ENCODE measurements at regions not wholly inside any gene's neighbourhood (a gene's known extent, or its start where the extent isn't known, plus 50 kb on each side); places are given as distances from the start of the nearest gene placed in this dataset.
"Not testable (repeated sequence)": the region's sequence is repeated elsewhere in the genome, so short reads cannot be mapped to it uniquely, and the experiment has no call there.

DNA sequence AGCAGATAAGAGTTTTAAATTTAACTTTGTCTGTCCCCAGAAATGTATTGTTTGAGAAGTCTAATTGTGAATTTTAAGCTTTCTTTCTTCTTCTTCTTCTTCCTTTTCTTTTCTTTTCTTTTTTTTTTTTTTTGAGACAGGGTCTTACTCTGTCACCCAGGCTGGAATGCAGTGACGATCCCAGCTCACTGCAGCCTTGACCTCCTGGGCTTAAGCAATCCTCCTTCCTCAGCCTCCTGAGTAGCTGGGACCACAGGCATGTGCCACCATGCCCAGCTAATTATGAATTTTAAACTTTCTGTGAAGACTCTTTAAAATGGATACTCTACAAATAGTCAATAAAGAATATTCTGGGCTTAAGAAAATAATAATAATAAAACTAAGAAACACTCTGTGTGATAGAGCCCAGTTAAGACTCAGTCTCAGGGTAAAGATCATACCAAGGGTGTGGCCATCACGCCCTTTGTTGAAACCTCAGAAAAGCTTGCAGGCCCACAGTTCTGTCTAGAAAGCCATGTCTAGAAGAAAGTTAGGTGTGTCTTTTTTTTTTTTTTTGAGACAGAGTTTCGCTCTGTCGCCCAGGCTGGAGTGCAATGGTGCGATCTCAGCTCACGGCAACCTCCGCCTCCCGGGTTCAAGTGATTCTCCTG, 177.3 kb downstream of the C9orf50 start:
- H3K36me3 ChIP-seq (ENCODE audit: control insufficient read depth, insufficient read depth, low read length); H3K4me3 ChIP-seq (ENCODE audit: low read length); H3K4me1 ChIP-seq (ENCODE audit: control insufficient read depth, insufficient read depth, low read length); H3K9me3 ChIP-seq (replicated peaks; ENCODE audit: control insufficient read depth, low read depth, low read length); H3K27ac ChIP-seq (ENCODE audit: low read length); DNase-seq: not testable (repeated sequence)
- peaks cover 18% of the 10 kb centered on the region for H3K27me3 ChIP-seq (ENCODE audit: control insufficient read depth, insufficient read depth, low read length)
- WGBS (ENCODE audit: insufficient coverage) = no CpG with 5 or more reads among the region's 8 CpGs

DNA sequence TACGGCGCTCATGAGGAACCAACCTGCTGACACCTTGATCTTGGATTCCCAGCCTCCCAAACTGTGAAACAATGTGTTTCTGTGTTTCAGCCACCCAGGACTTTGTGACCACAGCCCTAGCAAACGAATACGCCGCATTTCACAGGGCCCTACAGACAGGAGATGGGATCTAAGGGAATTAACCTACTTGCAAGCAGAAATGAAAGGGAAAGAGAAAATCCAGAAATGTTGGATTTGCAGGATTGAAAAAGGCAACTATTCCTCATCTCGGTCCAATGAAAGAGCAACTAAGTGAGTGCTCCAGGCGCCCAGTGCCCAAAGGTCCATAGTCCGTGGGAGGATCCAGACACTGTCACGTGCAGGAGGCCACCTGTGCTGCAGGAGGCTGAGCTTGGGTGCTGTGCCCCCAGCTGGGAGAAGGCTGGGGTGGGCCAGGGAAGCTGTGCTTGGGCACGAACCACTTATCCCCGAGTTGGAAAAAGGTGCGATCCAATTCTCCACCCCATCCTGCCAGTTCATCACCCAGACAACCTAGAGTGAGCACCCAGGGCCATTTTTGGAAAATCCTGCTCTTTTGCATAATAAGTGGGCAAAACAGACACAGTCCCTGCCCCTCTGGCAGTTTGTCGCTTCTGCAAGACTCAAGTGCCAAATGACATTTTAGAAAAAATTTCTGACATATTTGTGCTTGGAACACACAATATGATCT, 177.9 kb downstream of the C9orf50 start:
- H3K9me3 ChIP-seq (replicated peaks; ENCODE audit: control insufficient read depth, low read depth, low read length) = peaks cover 8% of the 10 kb centered on the region
- WGBS (ENCODE audit: insufficient coverage) = 48% methylated on average over 11 of the region's 13 CpGs
- H3K36me3 ChIP-seq (ENCODE audit: control insufficient read depth, insufficient read depth, low read length) = no peaks in the 10 kb centered on the region
- H3K4me3 ChIP-seq (ENCODE audit: low read length) = no peak overlapping the region
- no peak overlapping the region for H3K27ac ChIP-seq (ENCODE audit: low read length)
- H3K27me3 ChIP-seq (ENCODE audit: control insufficient read depth, insufficient read depth, low read length) = peaks cover 25% of the 10 kb centered on the region
- peaks cover 8% of the 10 kb centered on the region for H3K4me1 ChIP-seq (ENCODE audit: control insufficient read depth, insufficient read depth, low read length)
- no peak for DNase-seq

- Histone ChIP-seq H3K27ac (ENCODE audit: low read length) (no peak overlapping the region), H3K4me3 (ENCODE audit: low read length) (no peak overlapping the region), H3K36me3 (ENCODE audit: control insufficient read depth, insufficient read depth, low read length) (no peaks in the 10 kb centered on the region), H3K27me3 (ENCODE audit: control insufficient read depth, insufficient read depth, low read length) (peaks cover 36% of the 10 kb centered on the region), H3K4me1 (ENCODE audit: control insufficient read depth, insufficient read depth, low read length) (peaks cover 16% of the 10 kb centered on the region), H3K9me3 (replicated peaks; ENCODE audit: control insufficient read depth, low read depth, low read length) (peaks cover 7% of the 10 kb centered on the region)
- 82% methylated on average over 3 of the region's 7 CpGs for whole genome bisulfite sequencing (ENCODE audit: insufficient coverage)
- DNase-seq = no peak
Observed at GRCh38 chr9:129441852-129442251, 179.0 kb downstream of the C9orf50 start.

- Histone ChIP-seq H3K27ac (ENCODE audit: low read length) (no peak overlapping the region), H3K9me3 (replicated peaks; ENCODE audit: control insufficient read depth, low read depth, low read length) (peaks cover 4% of the 10 kb centered on the region), H3K4me1 (ENCODE audit: control insufficient read depth, insufficient read depth, low read length) (peaks cover 24% of the 10 kb centered on the region), H3K4me3 (ENCODE audit: low read length) (no peak overlapping the region), H3K27me3 (ENCODE audit: control insufficient read depth, insufficient read depth, low read length) (peaks cover 44% of the 10 kb centered on the region), H3K36me3 (ENCODE audit: control insufficient read depth, insufficient read depth, low read length) (no peaks in the 10 kb centered on the region)
- DNase-seq = no peak
- WGBS (ENCODE audit: insufficient coverage) = 58% methylated on average over 7 of the region's 12 CpGs
Observed at GRCh38 chr9:129440435-129441186, 180.3 kb downstream of the C9orf50 start.

- no peak overlapping the region for H3K27ac ChIP-seq (ENCODE audit: low read length)
Observed at GRCh38 chr9:129439242-129439641, 181.7 kb downstream of the C9orf50 start.

DNA sequence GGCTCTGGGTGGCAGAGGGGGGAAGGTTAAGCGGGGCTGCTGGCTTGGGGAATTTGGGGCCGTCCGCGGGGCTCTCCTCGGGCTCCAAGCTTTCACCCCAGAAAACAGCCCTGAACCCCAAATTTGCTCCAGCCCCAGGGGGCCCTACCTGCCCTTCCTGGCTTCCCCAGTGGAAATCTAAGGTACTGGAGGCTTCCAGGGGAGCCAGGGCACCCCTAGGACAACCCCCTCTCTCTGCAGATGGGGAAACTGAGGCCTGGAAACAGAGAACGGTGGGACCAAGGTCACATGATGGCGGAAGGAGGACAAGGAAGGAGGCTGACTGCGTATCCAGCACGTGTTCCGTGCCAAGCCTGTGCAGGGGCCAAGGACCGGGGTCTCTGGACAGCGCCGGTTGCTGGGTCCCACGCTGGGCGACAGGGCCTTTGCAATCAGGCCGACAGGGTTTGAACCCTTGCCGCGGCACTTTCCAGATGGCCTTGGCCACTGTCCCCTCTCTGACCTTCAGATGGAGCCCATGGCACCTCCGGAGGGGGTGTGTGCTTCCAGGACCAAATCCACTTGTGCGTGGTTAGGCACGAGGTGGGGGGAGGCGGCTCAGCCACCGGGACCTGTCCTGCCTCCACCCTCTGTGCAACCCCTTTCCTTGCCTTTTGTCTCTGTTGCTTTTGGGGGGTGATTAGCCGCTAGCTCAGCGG, 183.1 kb downstream of the C9orf50 start:
- no peak for DNase-seq
- H3K27ac ChIP-seq (ENCODE audit: low read length) = no peak overlapping the region
- WGBS (ENCODE audit: insufficient coverage) = 20% methylated on average over 20 of the region's 25 CpGs

More at GRCh38 chr9:129439242-129439641, 181.7 kb downstream of the C9orf50 start:
- Histone ChIP-seq H3K27me3 (ENCODE audit: control insufficient read depth, insufficient read depth, low read length) (peaks cover 48% of the 10 kb centered on the region), H3K4me1 (ENCODE audit: control insufficient read depth, insufficient read depth, low read length) (peaks cover 28% of the 10 kb centered on the region), H3K36me3 (ENCODE audit: control insufficient read depth, insufficient read depth, low read length) (no peaks in the 10 kb centered on the region), H3K9me3 (replicated peaks; ENCODE audit: control insufficient read depth, low read depth, low read length) (peaks cover 4% of the 10 kb centered on the region), H3K4me3 (ENCODE audit: low read length) (no peak overlapping the region)
- no peak for DNase-seq
- WGBS (ENCODE audit: insufficient coverage) = 67% methylated on average over 5 of the region's 6 CpGs

GRCh38 chr9:129436751-129437625, 183.9 kb downstream of the C9orf50 start:
- H3K27ac ChIP-seq (ENCODE audit: low read length) = no peak overlapping the region
- peak; percentile 78 for DNase-seq

More for the DNA sequence above, 183.1 kb downstream of the C9orf50 start:
- Histone ChIP-seq H3K4me3 (ENCODE audit: low read length) (peak overlapping the region; percentile 36), H3K4me1 (ENCODE audit: control insufficient read depth, insufficient read depth, low read length) (peaks cover 27% of the 10 kb centered on the region), H3K27me3 (ENCODE audit: control insufficient read depth, insufficient read depth, low read length) (peaks cover 47% of the 10 kb centered on the region), H3K9me3 (replicated peaks; ENCODE audit: control insufficient read depth, low read depth, low read length) (peaks cover 4% of the 10 kb centered on the region), H3K36me3 (ENCODE audit: control insufficient read depth, insufficient read depth, low read length) (no peaks in the 10 kb centered on the region)

GRCh38 chr9:129435988-129436717, 184.7 kb downstream of the C9orf50 start:
- WGBS (ENCODE audit: insufficient coverage) = 46% methylated on average over 25 of the region's 30 CpGs
- Histone ChIP-seq H3K9me3 (replicated peaks; ENCODE audit: control insufficient read depth, low read depth, low read length) (peaks cover 4% of the 10 kb centered on the region), H3K4me1 (ENCODE audit: control insufficient read depth, insufficient read depth, low read length) (peaks cover 31% of the 10 kb centered on the region), H3K36me3 (ENCODE audit: control insufficient read depth, insufficient read depth, low read length) (no peaks in the 10 kb centered on the region), H3K27ac (ENCODE audit: low read length) (no peak overlapping the region), H3K4me3 (ENCODE audit: low read length) (no peak overlapping the region), H3K27me3 (ENCODE audit: control insufficient read depth, insufficient read depth, low read length) (peaks cover 43% of the 10 kb centered on the region)
- no peak for DNase-seq

More at GRCh38 chr9:129436751-129437625, 183.9 kb downstream of the C9orf50 start:
- peak overlapping the region; percentile 36 for H3K4me3 ChIP-seq (ENCODE audit: low read length)
- H3K4me1 ChIP-seq (ENCODE audit: control insufficient read depth, insufficient read depth, low read length) = peaks cover 31% of the 10 kb centered on the region
- H3K36me3 ChIP-seq (ENCODE audit: control insufficient read depth, insufficient read depth, low read length) = no peaks in the 10 kb centered on the region
- WGBS (ENCODE audit: insufficient coverage) = 3% methylated on average over 72 of the region's 78 CpGs
- H3K27me3 ChIP-seq (ENCODE audit: control insufficient read depth, insufficient read depth, low read length) = peaks cover 45% of the 10 kb centered on the region
- H3K9me3 ChIP-seq (replicated peaks; ENCODE audit: control insufficient read depth, low read depth, low read length) = peaks cover 4% of the 10 kb centered on the region

DNA sequence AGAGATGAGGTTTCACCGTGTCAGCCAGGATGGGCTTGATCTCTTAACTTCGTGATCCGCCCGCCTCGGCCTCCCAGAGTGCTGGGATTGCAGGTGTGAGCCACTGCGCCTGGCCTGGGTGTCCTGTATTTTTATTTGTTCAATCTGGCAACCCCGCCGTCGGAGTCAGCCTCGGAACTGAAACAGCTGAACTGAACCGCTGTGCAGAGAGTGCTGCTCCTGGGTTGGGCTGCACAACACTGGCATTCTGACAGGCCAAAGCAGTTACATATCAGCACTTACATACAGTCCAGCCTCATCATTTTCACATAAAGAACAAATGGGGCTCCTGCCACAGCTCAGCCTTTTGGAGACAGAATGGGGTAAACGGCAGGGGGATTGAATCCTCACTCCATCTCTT, 185.6 kb downstream of the C9orf50 start:
- H3K27me3 ChIP-seq (ENCODE audit: control insufficient read depth, insufficient read depth, low read length) = peaks cover 38% of the 10 kb centered on the region

More for the DNA sequence above, 185.6 kb downstream of the C9orf50 start:
- Histone ChIP-seq H3K36me3 (ENCODE audit: control insufficient read depth, insufficient read depth, low read length) (no peaks in the 10 kb centered on the region), H3K4me3 (ENCODE audit: low read length) (no peak overlapping the region), H3K4me1 (ENCODE audit: control insufficient read depth, insufficient read depth, low read length) (peaks cover 31% of the 10 kb centered on the region), H3K9me3 (replicated peaks; ENCODE audit: control insufficient read depth, low read depth, low read length) (peaks cover 4% of the 10 kb centered on the region), H3K27ac (ENCODE audit: low read length) (no peak overlapping the region)
- DNase-seq = peak; percentile 77
- 42% methylated on average over 6 of the region's 12 CpGs for WGBS (ENCODE audit: insufficient coverage)
